DND-41 (cell line): ENCODE measurements at regions not wholly inside any gene's neighbourhood (a gene's known extent, or its start where the extent isn't known, plus 50 kb on each side); places are given as distances from the start of the nearest gene placed in this dataset.

Experiments used
- EZH2 ChIP-seq: IDR thresholded peaks from 3 replicates; pipeline ENCODE4 v1.6.1; 2012; ENCODE audit warnings: borderline replicate concordance, low read depth, mild to moderate bottlenecking, moderate library complexity, low read length, inconsistent platforms; ENCODE audit not compliant: severe bottlenecking
- TF ChIP-seq, protein P1 (sequence below): IDR thresholded peaks from 2 replicates; pipeline ENCODE4 v1.5.1; 2012; ENCODE audit warnings: borderline replicate concordance, low read length, moderate library complexity, mild to moderate bottlenecking; ENCODE audit not compliant: poor library complexity, severe bottlenecking; ENCODE audit errors: extremely low read depth

GRCh38 chr3:4083225-4084015 is 219.7 kb upstream of the SETMAR start:
- TF ChIP-seq, protein P1, sequence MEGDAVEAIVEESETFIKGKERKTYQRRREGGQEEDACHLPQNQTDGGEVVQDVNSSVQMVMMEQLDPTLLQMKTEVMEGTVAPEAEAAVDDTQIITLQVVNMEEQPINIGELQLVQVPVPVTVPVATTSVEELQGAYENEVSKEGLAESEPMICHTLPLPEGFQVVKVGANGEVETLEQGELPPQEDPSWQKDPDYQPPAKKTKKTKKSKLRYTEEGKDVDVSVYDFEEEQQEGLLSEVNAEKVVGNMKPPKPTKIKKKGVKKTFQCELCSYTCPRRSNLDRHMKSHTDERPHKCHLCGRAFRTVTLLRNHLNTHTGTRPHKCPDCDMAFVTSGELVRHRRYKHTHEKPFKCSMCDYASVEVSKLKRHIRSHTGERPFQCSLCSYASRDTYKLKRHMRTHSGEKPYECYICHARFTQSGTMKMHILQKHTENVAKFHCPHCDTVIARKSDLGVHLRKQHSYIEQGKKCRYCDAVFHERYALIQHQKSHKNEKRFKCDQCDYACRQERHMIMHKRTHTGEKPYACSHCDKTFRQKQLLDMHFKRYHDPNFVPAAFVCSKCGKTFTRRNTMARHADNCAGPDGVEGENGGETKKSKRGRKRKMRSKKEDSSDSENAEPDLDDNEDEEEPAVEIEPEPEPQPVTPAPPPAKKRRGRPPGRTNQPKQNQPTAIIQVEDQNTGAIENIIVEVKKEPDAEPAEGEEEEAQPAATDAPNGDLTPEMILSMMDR, result no peak
- no peak for TF ChIP-seq EZH2
